ENCODE measurements at regions not wholly inside any gene's neighbourhood (a gene's known extent, or its start where the extent isn't known, plus 50 kb on each side); places are given as distances from the start of the nearest gene placed in this dataset.

DNA sequence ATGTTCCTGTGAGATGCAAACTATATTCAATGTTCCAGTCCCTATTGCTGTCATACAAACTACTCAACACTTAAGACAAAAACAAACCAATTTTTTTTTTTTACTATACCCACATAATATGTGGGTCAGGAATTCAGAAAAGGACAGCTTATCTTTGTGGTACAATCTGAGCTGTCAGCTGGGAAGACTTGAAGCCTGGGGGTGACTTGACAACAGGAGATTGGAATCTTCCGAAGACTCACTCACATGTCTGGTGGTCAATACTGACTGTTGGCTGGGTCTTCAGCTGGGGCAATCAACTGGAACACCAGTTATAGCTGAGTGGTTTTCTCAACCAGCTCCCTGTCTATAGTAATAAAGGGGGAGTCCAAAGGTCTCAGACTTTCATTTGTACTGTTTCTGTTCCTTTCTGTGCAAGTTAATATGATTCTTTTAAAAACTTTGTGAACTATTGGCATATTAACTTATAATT lies 81.7 kb upstream of the ATP1B1 start:
- no peak for FAIRE-seq
- no peak overlapping the region for H3K4me3 ChIP-seq (ENCODE audit: low read depth, low read length)
- no peak for DNase-seq (ENCODE audit: low read depth)
- H3K27me3 ChIP-seq (ENCODE audit: control insufficient read depth, insufficient read depth, low read length) = peaks cover 2% of the 10 kb centered on the region
- no peaks in the 10 kb centered on the region for H3K36me3 ChIP-seq (ENCODE audit: control insufficient read depth, insufficient read depth, low read length)
- TF ChIP-seq, protein P1, sequence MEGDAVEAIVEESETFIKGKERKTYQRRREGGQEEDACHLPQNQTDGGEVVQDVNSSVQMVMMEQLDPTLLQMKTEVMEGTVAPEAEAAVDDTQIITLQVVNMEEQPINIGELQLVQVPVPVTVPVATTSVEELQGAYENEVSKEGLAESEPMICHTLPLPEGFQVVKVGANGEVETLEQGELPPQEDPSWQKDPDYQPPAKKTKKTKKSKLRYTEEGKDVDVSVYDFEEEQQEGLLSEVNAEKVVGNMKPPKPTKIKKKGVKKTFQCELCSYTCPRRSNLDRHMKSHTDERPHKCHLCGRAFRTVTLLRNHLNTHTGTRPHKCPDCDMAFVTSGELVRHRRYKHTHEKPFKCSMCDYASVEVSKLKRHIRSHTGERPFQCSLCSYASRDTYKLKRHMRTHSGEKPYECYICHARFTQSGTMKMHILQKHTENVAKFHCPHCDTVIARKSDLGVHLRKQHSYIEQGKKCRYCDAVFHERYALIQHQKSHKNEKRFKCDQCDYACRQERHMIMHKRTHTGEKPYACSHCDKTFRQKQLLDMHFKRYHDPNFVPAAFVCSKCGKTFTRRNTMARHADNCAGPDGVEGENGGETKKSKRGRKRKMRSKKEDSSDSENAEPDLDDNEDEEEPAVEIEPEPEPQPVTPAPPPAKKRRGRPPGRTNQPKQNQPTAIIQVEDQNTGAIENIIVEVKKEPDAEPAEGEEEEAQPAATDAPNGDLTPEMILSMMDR (IDR thresholded peaks at IDR 0.05; ENCODE audit: insufficient read depth, low read length, severe bottlenecking) = no peak

DNA sequence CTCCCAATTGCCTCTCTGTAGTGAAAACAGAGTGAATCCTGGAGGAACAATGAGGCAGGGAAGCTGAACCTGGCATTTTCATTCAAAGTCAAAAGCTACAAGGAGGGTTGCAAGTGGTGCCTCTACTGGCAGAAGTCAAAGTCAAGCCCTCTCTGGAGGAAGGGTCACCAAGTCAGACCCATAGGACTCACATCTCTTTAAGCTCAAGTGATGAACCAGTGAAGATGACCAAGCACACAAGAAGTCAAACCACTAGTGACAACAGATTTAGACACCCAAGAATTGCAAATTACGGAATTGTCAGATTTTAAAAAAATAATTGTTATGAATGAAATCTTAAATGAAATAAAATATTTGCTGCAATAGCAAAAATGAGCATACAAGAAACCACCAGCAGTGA lies 81.1 kb upstream of the ATP1B1 start:
- no peak for FAIRE-seq
- TF ChIP-seq, protein P1 (IDR thresholded peaks at IDR 0.05; ENCODE audit: insufficient read depth, low read length, severe bottlenecking) = no peak
- no peaks in the 10 kb centered on the region for H3K36me3 ChIP-seq (ENCODE audit: control insufficient read depth, insufficient read depth, low read length)
- H3K27me3 ChIP-seq (ENCODE audit: control insufficient read depth, insufficient read depth, low read length) = peaks cover 2% of the 10 kb centered on the region
- H3K4me3 ChIP-seq (ENCODE audit: low read depth, low read length) = no peak overlapping the region
- DNase-seq (ENCODE audit: low read depth) = no peak

DNA sequence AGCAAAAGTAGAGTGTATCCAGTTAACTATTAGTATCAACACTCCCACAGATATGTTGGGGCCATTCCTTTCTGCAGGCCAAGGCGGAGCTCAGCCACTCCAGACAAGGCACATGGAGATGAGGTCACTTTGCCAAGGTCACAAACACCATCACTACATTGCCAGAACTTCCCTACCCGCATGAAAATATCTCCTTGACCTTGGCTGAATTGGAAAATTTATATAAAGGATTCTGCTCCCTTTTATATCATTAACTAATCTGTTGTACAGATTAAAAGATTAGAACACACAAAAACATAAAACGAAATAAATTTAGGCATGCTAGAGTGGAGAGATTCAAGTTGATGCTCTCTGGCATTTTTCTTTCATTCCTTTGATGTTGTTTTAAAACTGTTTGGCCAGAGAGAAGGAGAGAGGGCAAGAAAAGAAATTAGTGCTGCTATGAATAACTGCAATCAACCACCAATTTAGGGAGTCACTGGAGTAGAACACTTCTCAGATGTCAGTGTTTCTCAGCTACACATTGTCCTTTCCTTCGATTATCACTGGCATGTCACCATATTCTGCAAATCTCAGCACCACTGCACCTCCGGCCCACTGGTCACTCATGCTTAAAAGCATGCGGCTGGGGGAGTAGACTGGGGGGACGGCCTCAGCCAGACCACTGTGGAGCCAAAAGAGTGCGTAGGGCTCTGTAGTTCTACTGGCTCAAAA lies 78.7 kb upstream of the ATP1B1 start:
- TF ChIP-seq, protein P1 (IDR thresholded peaks at IDR 0.05; ENCODE audit: insufficient read depth, low read length, severe bottlenecking) = no peak
- Histone ChIP-seq H3K4me3 (ENCODE audit: low read depth, low read length) (no peak overlapping the region), H3K27me3 (ENCODE audit: control insufficient read depth, insufficient read depth, low read length) (peaks cover 2% of the 10 kb centered on the region), H3K36me3 (ENCODE audit: control insufficient read depth, insufficient read depth, low read length) (no peaks in the 10 kb centered on the region)
- no peak for FAIRE-seq
- DNase-seq (ENCODE audit: low read depth) = no peak

DNA sequence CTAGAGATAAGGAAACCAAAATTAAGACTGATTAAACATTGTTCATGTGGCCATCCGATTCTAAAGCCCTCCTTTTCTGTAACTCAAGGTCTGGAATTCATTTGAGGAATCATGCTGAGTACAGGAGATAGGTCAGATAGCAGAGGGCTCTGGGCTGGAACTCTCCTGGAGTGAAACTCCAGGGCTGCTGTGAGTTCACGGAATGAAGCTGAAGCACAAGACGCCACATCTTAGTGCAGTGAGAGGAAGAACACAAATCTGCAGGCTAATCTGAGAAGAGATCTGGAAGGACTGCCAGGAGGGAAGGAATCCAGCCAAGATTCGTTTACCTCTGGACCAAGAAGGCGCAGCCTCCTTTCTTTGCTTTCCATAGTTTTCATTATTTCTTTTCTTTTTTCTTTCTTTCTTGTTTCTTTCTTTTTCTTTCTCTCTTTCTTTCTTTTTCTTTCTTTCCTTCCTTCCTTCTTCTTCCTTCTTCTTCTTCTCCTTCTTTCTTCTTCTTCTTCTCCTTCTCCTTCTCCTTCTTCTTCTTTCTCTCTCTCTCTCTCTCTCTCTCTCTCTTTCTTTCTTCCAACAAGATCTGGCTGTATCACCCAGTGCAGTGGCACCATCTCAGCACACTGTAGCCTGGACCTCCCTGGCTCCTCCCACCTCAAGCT lies 74.8 kb upstream of the ATP1B1 start:
- TF ChIP-seq, protein P1 (IDR thresholded peaks at IDR 0.05; ENCODE audit: insufficient read depth, low read length, severe bottlenecking) = no peak
- no peak overlapping the region for H3K4me3 ChIP-seq (ENCODE audit: low read depth, low read length)
- DNase-seq (ENCODE audit: low read depth) (no peak), FAIRE-seq (no peak)
- no peaks in the 10 kb centered on the region for H3K27me3 ChIP-seq (ENCODE audit: control insufficient read depth, insufficient read depth, low read length)
- H3K36me3 ChIP-seq (ENCODE audit: control insufficient read depth, insufficient read depth, low read length) = no peaks in the 10 kb centered on the region

DNA sequence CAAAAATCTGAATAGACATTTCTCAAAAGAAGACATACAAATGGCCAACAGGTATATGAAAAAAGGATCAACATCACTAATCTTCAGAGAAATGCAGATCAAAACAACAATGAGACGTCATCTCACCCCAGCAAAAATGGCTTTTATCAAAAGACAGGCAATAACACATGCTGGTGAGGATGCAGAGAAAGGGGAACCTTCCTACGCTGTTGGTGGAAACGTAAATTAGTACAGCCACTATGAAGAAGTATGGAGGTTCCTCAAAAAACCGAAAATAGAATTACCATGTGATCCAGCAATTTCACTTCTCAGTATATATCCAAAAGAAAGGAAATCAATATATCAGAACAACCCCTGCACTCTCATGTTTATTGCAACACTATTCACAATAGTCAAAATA lies 65.1 kb upstream of the ATP1B1 start:
- H3K27me3 ChIP-seq (ENCODE audit: control insufficient read depth, insufficient read depth, low read length) = no peaks in the 10 kb centered on the region
- no peak overlapping the region for H3K4me3 ChIP-seq (ENCODE audit: low read depth, low read length)
- FAIRE-seq (no peak), DNase-seq (ENCODE audit: low read depth) (no peak)
- TF ChIP-seq, protein P1 (IDR thresholded peaks at IDR 0.05; ENCODE audit: insufficient read depth, low read length, severe bottlenecking) = no peak
- H3K36me3 ChIP-seq (ENCODE audit: control insufficient read depth, insufficient read depth, low read length) = no peaks in the 10 kb centered on the region
